Activated CD8-positive, alpha-beta memory T cell treated with anti-CD3 and anti-CD28 coated beads, Interleukin-2, amount 50 U/mL, for 48 hours (primary cell): ENCODE measurements at regions not wholly inside any gene's neighbourhood (a gene's known extent, or its start where the extent isn't known, plus 50 kb on each side); places are given as distances from the start of the nearest gene placed in this dataset.

Source experiments
- DNase-seq: peaks from one replicate; pipeline ENCODE4 v3.0.0-alpha.2; 2020

DNA sequence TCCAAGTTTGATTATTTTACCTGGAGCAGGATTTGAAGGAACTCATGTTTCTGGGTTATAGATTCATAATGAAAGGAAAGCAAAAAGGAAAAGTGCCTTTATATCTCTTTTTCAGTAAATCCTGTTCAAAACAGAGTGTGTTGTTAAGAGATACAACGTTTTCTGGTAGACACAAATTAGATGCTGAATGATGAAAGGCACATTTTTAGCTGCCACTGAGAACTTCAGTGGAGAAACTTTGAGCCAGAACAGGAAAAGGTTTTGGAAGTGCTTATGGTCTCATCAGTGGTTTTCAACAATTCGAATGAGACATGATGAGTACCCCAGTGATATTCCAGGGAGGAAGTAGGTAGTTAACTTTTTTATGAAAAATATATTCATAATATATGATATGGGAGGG, 338.0 kb upstream of the C1orf87 start:
- no peak for DNase-seq

DNA sequence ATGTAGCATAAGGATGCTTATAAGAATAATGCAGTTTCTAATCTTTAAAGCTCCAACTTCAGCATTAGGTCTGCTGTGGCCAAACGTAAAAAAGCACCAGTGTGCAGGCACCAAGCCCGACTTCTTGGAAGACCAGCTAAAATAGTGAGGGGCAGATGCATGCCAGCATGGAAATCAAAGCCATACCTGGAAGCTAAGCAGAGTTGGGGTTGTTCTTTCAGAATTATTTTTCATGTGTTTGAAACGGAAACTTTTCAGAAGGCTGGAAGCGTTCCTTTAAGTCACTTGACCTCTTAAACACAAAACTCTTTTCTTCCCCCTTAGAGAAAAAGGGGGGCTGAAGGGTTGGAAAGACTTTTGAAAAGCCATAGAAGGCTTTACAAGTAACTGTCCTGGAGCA, 329.2 kb upstream of the C1orf87 start:
- no peak for DNase-seq

DNA sequence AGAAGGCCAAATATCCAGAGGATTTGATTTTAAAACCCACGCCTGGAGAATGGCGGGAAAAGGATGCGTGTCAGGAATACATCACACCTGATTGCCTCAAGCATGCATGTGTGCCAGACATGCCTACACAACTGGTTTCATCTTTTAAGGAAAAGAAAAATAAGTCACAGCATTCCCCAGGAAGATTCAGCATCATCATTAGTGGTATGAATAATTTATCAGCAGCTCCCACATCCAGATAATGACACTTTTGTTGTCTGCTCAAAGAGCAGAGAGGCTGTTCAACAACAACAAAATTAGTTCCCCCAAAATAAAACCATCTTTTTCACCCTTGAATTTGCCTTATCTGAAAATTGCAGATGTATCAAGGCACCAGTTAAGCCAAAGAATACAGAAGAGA, 328.6 kb upstream of the C1orf87 start:
- no peak for DNase-seq

DNA sequence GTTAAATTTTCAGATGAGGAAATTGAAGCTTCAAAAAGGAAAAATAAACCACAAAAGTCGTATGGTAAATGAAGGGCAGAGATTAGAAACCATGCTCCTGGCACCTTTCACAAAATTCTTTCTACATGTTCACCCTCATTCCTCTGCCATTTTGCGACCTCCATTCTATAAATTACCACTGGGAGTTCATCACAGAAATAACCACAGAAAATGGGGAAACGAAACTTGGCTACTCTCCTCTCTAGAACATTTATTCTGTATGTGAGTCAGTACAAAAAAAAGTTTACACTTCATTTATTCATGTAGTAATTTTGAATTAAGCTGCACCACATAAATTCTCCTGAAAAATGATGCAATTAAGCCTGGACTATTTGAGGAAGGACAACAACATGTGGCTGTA, 320.9 kb upstream of the C1orf87 start:
- DNase-seq: no peak

DNA sequence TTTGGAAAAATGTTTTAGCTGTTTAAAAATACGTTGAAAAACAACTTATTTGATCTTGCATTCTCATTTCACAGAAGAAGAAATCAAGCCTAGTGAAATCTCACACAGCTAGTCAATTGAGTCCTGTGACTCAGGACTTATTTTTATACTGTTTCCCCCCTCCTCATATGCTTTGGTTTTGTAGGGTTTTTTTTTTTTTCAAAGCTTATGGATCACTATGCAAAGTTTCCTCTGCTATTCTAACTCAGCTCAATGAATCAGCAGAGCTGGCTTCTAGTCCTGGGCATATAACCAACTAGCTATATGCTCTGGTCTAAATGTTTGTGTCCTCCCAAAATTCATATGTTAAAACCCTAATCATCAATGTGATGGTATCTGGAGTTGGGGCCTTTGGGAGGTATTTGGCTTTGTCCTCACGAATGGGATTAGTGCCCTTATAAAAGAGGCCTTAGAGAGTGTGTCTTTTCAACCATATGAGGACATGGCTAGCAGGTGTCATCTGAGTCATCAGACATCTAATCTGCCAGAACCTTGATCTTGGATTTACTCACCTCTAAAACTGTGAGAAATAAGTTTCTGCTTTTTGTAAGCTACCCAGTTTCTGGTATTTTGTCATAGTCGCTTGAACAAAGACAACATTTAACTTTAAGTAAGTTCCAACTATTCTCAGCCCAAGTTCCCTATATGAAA, 317.2 kb upstream of the C1orf87 start:
- no peak for DNase-seq

DNA sequence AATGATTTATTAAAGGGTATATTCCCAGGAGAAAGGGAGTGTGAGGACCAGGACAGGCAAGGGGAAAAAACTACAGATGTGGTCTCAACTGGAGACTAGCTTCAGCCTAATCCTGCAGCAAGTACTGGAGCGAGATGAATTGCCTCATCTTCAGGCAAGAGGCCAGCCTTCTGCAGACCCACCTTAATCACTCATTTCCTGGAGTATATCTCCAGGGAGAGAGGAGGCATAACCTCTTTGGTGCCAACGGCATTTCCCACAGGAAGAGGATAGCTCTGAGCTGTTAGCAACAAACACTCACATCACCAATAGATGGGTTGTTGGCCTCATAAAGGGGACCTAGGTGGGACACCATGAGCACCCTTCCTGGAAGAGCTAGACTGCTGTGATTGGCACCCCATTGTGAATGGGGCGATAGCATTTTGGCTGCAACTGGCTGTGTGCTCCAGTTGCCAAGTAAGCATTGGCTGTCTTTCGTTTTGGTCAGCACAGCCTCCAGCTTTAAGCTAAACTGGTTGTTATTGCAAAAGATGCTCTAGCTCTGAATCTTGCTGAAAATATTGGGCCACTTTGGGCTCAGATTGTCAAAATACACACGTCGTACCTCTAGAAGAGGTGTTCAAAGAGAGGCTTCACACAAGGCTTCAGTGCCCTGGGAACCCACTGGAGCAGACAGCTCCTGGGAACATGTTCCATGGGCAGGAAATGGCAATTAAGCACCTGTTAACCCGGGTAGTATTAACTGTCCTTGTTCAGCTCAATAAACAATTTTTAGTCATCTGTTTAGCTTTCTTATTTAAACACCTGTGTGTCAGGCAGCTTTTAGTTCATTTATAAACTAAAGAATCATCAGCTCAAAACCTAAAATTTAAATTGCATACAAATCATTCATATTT, 314.8 kb upstream of the C1orf87 start:
- DNase-seq: no peak

DNA sequence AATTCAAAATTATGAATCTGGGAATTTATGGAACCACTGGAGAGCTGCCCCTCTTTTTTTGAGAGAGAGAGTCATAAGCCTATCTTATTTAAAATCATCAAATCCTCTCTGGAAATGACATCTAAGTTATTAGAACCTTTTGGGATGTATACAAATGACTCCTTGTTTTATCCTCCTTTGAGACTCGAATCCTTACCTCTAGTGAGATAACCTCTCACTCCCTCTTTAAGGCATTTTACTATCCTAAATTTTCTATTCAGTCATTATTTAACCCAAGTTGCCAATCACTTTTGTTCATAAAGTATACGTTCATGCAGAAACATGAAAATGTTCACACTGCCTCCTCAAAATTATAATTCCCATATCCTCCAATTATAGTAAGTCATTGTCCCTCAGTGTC, 313.6 kb upstream of the C1orf87 start:
- no peak for DNase-seq

DNA sequence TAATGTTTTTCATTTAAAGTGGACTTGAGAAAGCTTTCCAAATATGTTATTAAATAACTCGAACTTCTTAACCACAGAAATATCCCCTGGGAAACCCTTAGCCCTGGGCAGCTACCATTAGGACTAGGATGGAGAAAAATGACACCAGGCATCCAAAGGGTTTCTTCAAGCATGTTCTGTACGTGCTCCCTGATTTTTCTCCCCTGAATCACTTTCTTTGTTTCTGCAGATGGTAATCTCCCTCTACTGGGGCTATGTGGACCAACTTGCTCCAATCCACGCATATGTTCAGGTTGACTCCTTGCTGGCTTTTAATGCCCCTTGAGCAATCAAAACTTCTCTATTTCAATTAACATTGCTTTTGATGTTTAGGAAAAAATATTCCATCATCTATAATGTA, 312.7 kb upstream of the C1orf87 start:
- no peak for DNase-seq

DNA sequence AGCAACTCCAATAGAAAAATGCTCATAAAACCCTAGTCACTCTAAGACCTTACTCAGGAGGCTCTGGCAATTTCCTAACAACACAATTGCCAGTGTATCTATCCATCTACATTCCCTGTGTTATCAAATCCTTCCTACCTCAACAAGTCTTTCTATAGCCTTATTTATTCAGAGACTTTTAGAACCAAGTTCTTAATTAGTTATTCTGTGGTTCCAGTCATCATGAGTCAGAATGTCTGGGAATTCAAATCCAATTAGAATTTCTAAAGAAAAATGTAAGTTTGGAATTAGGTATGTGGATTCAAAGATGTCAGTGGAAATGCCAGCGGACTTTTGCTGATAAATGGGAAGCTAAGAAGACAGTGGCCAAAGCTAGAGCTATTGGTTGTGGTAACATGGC, 302.6 kb upstream of the C1orf87 start:
- DNase-seq: no peak

DNA sequence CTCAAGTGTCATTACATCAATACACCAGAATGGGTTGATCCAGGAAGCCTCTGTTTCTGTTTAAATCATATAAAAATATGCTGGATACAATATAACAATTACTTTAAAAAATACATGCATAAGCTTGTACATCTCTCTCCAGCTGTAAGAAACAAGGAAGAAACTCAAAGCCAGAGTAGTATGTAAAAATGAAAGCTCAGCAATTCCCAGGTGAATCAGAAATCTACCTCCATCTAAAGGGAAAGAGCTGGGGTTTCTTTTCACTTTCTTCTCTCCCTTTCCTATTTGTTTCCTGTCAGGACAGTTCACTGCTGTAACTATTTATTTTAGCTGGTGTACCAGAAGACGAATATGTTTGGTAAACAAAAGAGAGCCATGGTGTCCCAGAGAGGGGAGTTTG, 301.0 kb upstream of the C1orf87 start:
- DNase-seq: no peak

DNA sequence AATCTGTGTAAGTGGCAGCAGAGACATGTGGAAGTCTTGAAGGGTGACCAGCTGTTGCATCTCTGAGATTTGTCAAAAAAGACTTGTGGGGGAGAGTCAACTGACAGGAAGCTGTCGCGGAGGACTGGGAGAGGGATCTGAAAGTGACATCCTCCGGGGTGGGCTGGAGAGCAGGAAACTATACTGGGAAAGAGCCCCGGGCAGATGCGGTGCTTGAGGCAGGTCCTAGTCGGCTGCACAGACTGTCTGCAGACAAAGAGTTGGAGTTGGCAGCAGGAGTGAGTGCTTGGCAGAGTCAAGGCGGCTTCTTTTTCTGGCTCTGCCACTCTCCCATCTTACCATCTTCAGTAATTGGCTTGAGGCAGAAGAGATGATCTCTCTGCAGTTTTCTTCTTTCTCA, 294.0 kb upstream of the C1orf87 start:
- no peak for DNase-seq

DNA sequence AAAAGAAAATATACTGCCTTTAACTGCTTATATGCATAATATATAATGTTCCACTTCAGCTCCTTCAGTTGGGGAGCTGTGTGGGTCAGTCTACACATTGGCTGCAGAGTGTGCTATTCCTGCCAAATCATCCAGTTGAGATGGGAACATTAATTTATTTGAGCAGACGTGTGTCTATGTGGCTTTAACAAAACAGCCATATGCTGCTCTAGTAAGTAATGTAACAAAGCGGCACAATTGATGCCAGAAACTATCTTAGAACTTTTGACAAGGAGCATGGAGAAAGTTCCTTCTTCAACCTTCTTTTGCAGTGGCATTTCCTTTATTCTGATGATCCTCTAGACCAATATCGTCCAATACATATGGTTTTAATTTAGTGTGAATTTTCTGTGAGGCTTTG, 285.9 kb upstream of the C1orf87 start:
- DNase-seq: no peak

DNA sequence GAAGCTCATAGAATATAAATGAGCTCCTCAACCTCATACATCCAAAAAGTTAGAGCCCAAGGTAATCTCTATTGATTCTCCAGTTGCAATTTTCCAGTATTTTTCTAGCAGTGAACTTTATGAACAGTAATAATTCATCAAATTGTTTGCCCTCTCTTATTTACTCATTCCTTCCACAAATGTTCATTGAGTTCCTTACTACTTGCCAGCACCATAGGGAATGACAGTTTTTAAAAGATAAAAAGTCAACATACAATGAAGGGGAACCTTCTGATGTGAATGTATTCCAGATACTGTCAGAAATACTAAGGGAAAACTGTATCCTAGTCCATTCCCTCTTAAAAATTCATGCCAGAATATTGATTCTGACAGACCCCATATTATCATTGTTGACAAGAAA, 277.0 kb upstream of the C1orf87 start:
- no peak for DNase-seq

DNA sequence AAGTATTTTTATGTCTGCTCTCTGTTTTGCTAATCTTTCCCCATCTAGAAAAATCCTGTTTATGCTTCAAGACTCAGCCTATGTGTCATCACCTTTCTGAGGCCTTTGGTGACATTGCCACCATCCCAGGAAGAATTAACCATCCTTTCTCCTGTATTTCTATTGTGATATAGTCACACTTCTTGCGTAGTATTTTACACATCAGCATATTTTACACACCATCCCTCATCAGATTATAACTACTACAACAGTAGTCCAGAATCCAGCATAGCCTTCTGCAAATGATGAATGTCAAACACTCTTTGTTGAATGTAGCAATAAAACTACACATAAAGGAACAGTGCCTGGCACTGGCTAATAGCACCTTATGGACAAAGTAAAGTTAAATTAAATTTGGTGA, 275.3 kb upstream of the C1orf87 start:
- no peak for DNase-seq

DNA sequence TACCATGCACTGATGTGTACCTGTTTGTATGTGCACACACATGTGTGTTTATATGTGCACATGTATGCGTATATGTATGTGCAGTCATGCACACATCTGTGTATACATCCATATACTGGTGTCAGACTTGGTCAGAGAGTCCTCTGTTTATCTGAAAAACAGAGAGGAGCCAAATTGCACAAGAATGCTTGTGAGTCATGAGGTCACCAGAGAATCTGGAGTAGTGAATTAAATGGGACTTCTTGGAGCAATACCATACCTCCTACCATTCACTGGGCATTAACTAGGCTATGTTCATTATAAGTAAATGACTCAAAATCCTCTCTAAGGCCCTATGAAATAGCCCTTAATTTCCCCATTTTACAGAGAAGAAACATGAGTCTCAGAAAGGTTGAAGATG, 272.1 kb upstream of the C1orf87 start:
- no peak for DNase-seq

DNA sequence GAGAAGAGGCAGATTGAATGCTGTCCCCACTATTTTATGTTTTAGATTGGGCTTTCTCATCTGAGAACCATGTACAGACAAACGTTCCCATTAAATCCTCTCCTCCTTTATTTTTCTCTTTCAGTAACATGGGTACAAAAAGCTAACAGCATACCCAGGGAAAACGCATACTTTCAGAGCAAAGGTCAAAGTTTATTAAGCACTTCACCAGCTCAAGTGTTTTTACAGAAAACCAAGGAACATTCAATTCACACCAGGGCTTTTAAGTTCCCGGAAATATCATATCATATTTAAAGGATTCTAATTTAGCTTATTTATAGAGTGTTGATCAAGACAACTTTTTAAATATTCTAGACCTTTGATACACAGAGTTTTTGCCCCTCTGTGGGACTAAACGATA, 271.5 kb upstream of the C1orf87 start:
- DNase-seq: no peak

DNA sequence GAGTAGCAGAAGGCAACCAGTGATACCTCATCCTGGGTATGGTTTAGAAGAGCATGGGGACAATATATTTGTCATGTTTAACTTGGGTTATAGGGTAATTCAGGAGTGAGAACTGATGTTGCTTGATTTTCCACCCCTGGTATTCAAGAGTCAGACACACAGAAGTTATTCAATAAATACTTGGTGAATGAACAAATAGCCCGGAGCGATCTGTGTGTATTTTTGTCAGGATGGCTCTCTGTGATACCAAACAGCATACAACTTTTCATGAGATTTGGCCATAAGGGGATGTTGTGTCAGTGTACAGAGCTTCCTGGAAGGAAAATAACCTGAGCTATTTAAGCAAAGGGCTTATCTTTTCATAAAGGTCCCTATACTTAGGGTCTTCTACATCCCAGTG, 270.2 kb upstream of the C1orf87 start:
- DNase-seq: no peak

DNA sequence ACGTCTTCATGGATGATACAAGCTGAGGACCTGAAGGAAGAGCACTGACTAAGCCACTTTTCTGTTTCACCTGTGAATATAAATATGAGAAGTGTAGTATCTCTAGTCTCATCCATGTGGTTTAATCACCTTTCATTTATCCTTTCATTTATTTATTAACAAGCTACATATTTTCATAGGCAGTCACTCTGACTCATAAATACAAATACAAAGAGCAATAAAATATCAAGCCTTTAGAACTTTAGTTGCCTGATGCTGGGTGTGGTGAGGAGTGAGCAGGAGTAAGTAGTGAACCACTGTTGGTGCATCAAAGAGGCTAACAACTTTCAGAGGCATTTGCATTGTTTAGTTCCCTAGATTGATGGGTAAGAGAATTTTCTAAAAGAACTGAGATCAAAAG, 269.0 kb upstream of the C1orf87 start:
- no peak for DNase-seq

DNA sequence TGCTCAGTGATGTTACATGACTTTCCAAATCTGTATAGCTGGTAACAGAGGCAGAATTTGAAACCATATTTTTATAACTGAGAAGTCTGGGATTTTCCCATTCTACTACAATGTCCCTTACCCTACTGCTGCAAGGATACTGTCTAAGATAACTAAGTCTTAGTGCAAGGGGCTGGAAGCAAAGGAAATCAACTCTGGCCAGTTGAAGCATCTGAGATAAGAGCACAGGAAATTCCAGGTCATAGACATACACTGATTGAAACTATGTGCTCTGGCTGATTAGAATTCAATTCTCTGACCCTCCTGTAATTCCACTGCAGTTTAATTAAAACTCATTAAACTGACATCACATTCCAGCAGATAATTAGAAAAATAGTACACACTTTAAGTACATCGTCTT, 267.7 kb upstream of the C1orf87 start:
- DNase-seq: no peak

DNA sequence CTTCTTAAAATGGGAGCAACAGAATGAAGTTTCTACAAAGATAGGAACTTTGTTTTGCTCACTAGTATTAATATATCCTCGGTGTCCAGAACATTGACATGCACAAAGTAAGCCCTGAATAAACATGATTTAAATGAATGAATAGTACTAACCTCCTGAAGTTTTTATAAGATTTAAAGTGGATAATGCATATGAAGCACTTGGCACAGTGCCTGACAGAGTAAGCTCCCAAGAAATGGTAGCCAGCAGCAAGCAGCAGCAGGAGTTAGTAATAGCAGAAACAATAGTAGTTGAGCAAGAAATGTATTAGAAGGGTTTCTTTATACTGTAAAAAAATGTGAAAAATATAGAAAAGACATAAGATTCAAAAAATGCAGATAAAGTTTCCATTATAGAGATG, 258.1 kb upstream of the C1orf87 start:
- no peak for DNase-seq

DNA sequence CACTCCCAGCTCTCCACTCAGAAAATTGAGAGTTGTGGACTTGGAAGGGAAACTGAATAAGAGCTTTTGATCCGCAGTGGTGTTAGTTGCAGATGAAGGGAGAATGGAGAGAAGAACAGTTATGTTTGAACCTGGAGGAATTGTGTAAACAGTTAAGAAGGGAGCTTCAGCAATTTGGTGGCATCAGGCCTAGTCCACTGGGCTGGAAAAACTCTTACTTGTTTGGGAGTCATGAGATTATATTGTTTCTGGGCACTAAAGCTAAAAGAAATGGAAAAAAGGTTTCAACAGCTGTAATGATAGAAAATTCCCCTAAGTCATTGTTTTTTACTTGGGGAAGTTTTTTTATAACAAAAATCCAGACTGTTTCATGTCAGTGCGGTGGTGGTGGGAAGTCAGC, 256.1 kb upstream of the C1orf87 start:
- no peak for DNase-seq

DNA sequence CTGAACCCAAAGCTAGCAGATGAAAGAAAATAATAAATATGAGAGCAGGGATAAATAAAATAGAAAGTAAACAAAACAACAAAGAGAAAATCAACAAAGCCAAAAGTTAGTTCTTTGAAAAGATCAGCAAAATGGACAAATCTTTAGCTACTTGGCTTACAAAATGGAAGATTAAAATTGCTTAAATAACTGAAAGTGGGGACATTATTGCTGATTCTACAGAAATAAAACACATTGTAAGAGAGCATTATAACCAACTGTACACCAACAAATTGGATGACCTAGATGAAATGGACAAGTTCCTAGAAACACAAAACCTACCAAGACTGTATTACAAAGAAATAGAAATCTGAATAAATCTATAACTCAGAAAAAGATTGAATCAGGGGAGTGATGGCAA, 238.3 kb upstream of the C1orf87 start:
- no peak for DNase-seq

DNA sequence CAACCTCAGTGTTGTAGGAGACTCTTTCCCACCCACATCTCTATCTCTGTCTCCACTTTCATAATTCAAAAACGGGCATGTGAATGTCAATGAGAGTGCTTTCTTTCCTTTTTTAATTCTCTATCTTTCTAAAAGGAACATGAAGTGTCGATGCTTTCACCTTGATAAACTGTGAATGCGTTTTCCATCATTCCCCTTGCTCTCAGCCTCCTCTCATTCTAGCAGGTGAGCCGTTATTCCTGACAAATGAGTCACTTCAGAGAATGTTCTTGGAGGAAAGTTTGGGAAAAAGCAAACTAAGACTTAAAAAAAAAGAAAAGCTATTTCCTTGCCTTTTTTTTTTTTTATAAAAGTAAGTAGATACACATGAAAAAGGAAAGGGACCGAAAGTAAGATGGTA, 226.0 kb upstream of the C1orf87 start:
- no peak for DNase-seq

DNA sequence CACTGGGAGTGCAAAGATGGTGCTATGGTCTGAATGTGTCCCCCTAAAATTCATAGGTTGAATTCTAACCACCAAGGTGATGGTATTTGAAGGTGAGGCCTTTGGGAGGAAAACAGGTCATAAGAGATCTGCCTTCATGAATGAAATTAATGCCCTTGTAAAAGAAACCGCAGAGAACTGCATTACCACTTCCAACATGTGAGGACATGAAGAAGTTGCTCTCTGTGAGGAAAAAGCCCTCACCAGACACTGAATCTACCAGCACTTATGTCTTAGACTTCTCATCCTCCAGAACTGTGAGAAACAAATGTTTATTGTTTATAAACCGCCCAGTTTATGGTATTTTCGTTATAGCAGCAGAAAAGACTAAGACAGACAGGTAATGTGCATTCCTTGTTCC, 224.7 kb upstream of the C1orf87 start:
- no peak for DNase-seq

DNA sequence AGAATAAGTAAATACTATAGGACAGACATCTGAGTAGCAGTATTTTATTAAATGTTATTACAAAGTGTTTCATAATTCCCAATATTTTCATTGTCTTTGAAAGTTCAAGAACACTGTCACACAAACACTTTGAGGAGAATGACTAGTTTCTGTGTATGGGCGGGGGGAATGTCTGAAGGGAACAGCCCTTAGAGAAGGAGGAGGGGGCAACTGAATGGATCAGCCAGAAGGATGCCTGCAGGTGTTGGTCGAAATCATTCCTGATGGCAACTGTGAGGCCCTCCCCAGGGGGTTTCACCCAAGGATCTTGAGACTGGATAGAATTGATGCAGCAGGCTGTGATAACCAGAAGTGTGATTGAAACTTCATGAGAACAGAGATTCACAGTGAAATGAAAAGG, 223.2 kb upstream of the C1orf87 start:
- no peak for DNase-seq
